Activated effector memory CD4-positive, alpha-beta T cell treated with anti-CD3 and anti-CD28 coated beads, Interleukin-2, amount 50 U/mL, for 16 hours (primary cell): ENCODE measurements at regions not wholly inside any gene's neighbourhood (a gene's known extent, or its start where the extent isn't known, plus 50 kb on each side); places are given as distances from the start of the nearest gene placed in this dataset.

Source experiments
- DNase-seq: peaks from one replicate; pipeline ENCODE4 v3.0.0-alpha.2; 2020

GRCh38 chr9:105828171-105828570 lies 133.8 kb downstream of the TMEM38B start:
- DNase-seq = no peak

GRCh38 chr9:105828596-105829213 lies 134.4 kb downstream of the TMEM38B start:
- no peak for DNase-seq

- DNase-seq = no peak
These were observed 136.1 kb downstream of the TMEM38B start for GRCh38 chr9:105830461-105830860.

- no peak for DNase-seq
These were observed 137.9 kb downstream of the TMEM38B start for GRCh38 chr9:105832096-105832710.

- no peak for DNase-seq
These were observed 139.1 kb downstream of the TMEM38B start for GRCh38 chr9:105833271-105833975.

- DNase-seq = no peak
These were observed 140.1 kb downstream of the TMEM38B start for GRCh38 chr9:105834404-105834803.

- DNase-seq = no peak
These were observed 141.4 kb downstream of the TMEM38B start for GRCh38 chr9:105835721-105836120.

GRCh38 chr9:105836936-105837660 lies 142.8 kb downstream of the TMEM38B start:
- no peak for DNase-seq

- no peak for DNase-seq
These were observed 147.2 kb downstream of the TMEM38B start for GRCh38 chr9:105841562-105841961.

- DNase-seq = no peak
These were observed 147.8 kb downstream of the TMEM38B start for GRCh38 chr9:105842023-105842644.

- no peak for DNase-seq
These were observed 152.5 kb downstream of the TMEM38B start for GRCh38 chr9:105846825-105847224.

- DNase-seq = no peak
These were observed 156.6 kb downstream of the TMEM38B start for GRCh38 chr9:105850852-105851500.

- DNase-seq = no peak
These were observed 159.9 kb downstream of the TMEM38B start for GRCh38 chr9:105854026-105854782.

GRCh38 chr9:105854783-105855724 lies 160.7 kb downstream of the TMEM38B start:
- no peak for DNase-seq

- DNase-seq = no peak
These were observed 161.6 kb downstream of the TMEM38B start for GRCh38 chr9:105855987-105856386.

- DNase-seq = no peak
These were observed 163.8 kb downstream of the TMEM38B start for GRCh38 chr9:105858006-105858690.

GRCh38 chr9:105858877-105859276 lies 164.5 kb downstream of the TMEM38B start:
- DNase-seq = no peak

- no peak for DNase-seq
These were observed 165.2 kb downstream of the TMEM38B start for GRCh38 chr9:105859428-105860091.

- no peak for DNase-seq
These were observed 166.2 kb downstream of the TMEM38B start for GRCh38 chr9:105860516-105860915.
